ENCODE measurements at regions not wholly inside any gene's neighbourhood (a gene's known extent, or its start where the extent isn't known, plus 50 kb on each side); places are given as distances from the start of the nearest gene placed in this dataset.

DNA sequence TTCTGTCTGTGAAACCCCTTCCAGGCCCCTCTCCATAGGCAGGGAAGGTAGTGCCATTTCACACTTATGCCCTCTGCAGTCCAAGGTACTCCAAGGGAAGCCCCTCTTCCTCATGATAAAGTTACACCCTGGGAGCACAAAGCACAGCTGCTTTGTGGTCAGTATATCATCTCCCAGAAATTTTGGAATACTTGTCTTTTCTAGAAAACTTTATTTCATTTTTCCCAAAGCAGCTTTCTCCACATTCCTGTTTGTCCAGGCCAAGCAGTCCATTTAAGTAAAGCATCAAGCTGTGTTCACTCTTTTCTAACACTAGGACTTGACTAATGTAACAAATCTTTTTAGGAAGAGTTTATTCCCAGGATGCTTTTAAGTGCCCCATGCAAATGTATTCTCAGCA is 371.8 kb upstream of the RGMB start:
- intact Hi-C loops (cut with micrococcal nuclease; ENCODE audit: unreplicated experiment), result no loop called here
- Histone ChIP-seq H3K4me3 (ENCODE audit: low read depth, low read length, poor library complexity, severe bottlenecking) (no peak overlapping the region), H3K36me3 (ENCODE audit: insufficient read depth, low read length, poor library complexity, severe bottlenecking) (no peaks in the 10 kb centered on the region), H3K4me1 (ENCODE audit: insufficient read depth, low read length, poor library complexity, severe bottlenecking) (no peaks in the 10 kb centered on the region), H3K27me3 (replicated peaks; ENCODE audit: insufficient read depth, low read depth, low read length, poor library complexity) (no peaks in the 10 kb centered on the region), H3K27ac (ENCODE audit: low read depth, low read length, poor library complexity, severe bottlenecking) (no peak overlapping the region), H3K9me3 (ENCODE audit: low read depth, low read length, poor library complexity, severe bottlenecking) (no peaks in the 10 kb centered on the region)
- BruUV-seq (replicated peaks), result no TSS peak
- CTCF ChIA-PET, result no interaction called here
- no peak for DNase-seq (ENCODE audit: low spot score)
- TF ChIP-seq, protein P1, sequence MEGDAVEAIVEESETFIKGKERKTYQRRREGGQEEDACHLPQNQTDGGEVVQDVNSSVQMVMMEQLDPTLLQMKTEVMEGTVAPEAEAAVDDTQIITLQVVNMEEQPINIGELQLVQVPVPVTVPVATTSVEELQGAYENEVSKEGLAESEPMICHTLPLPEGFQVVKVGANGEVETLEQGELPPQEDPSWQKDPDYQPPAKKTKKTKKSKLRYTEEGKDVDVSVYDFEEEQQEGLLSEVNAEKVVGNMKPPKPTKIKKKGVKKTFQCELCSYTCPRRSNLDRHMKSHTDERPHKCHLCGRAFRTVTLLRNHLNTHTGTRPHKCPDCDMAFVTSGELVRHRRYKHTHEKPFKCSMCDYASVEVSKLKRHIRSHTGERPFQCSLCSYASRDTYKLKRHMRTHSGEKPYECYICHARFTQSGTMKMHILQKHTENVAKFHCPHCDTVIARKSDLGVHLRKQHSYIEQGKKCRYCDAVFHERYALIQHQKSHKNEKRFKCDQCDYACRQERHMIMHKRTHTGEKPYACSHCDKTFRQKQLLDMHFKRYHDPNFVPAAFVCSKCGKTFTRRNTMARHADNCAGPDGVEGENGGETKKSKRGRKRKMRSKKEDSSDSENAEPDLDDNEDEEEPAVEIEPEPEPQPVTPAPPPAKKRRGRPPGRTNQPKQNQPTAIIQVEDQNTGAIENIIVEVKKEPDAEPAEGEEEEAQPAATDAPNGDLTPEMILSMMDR (conservative IDR thresholded peaks at IDR 0.05; ENCODE audit: low read depth, low read length), result no peak
- no peak for TF ChIP-seq EZH2 (IDR thresholded peaks at IDR 0.05; ENCODE audit: borderline replicate concordance, low read depth, low read length, poor library complexity, severe bottlenecking)
- POLR2A ChIA-PET (ENCODE audit: low non-redundant PET), result no interaction called here

DNA sequence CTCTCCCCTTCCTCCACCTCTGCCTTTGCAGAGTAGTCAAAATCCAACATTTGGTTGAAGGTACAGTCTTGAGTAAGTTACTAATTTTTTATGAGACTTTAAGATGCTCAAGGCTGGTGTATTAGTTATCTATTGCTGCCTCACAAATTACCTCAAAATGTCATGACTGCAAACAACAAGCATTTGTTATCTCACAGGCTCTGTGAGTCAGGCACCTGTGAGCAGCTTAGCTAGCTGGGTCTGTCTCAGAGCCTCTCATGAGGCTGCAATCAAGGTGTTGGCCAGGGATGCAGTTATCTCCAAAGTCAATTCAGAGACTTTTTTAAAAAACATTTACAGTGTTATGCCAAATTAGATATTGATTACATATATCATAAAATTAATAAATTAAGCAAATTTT is 371.3 kb upstream of the RGMB start:
- Histone ChIP-seq H3K9me3 (ENCODE audit: low read depth, low read length, poor library complexity, severe bottlenecking) (no peaks in the 10 kb centered on the region), H3K36me3 (ENCODE audit: insufficient read depth, low read length, poor library complexity, severe bottlenecking) (no peaks in the 10 kb centered on the region), H3K4me1 (ENCODE audit: insufficient read depth, low read length, poor library complexity, severe bottlenecking) (no peaks in the 10 kb centered on the region), H3K4me3 (ENCODE audit: low read depth, low read length, poor library complexity, severe bottlenecking) (no peak overlapping the region), H3K27ac (ENCODE audit: low read depth, low read length, poor library complexity, severe bottlenecking) (no peak overlapping the region), H3K27me3 (replicated peaks; ENCODE audit: insufficient read depth, low read depth, low read length, poor library complexity) (no peaks in the 10 kb centered on the region)
- intact Hi-C loops (cut with micrococcal nuclease; ENCODE audit: unreplicated experiment), result no loop called here
- DNase-seq (ENCODE audit: low spot score), result no peak
- POLR2A ChIA-PET (ENCODE audit: low non-redundant PET), result no interaction called here
- CTCF ChIA-PET, result no interaction called here
- BruUV-seq (replicated peaks), result no TSS peak
- no peak for TF ChIP-seq EZH2 (IDR thresholded peaks at IDR 0.05; ENCODE audit: borderline replicate concordance, low read depth, low read length, poor library complexity, severe bottlenecking)
- TF ChIP-seq, protein P1 (conservative IDR thresholded peaks at IDR 0.05; ENCODE audit: low read depth, low read length), result no peak

DNA sequence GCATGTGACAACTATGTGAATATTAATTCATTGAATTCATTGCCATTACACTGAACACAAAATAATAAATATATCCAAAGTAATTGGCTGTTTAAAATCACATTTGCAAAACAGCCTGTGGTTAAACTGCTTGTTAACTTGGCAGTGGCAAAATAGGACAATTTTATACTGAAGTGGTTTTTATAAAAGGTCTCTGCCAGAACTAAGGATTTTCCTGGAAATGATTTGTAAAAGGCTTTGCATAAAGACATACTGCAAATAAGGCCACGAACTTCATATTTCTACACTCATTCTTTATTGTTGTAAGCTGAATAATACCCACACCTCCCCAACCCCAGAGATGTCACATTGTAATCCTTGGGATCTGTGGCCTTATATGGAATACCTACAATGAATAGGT is 370.3 kb upstream of the RGMB start:
- no peak for DNase-seq (ENCODE audit: low spot score)
- no peak overlapping the region for H3K27ac ChIP-seq (ENCODE audit: low read depth, low read length, poor library complexity, severe bottlenecking)
- CTCF ChIA-PET, result no interaction called here
- H3K4me1 ChIP-seq (ENCODE audit: insufficient read depth, low read length, poor library complexity, severe bottlenecking), result no peaks in the 10 kb centered on the region
- H3K4me3 ChIP-seq (ENCODE audit: low read depth, low read length, poor library complexity, severe bottlenecking), result no peak overlapping the region
- TF ChIP-seq, protein P1 (conservative IDR thresholded peaks at IDR 0.05; ENCODE audit: low read depth, low read length), result no peak
- no peak for TF ChIP-seq EZH2 (IDR thresholded peaks at IDR 0.05; ENCODE audit: borderline replicate concordance, low read depth, low read length, poor library complexity, severe bottlenecking)
- no peaks in the 10 kb centered on the region for H3K9me3 ChIP-seq (ENCODE audit: low read depth, low read length, poor library complexity, severe bottlenecking)
- BruUV-seq (replicated peaks), result no TSS peak
- intact Hi-C loops (cut with micrococcal nuclease; ENCODE audit: unreplicated experiment), result no loop called here
- no peaks in the 10 kb centered on the region for H3K27me3 ChIP-seq (replicated peaks; ENCODE audit: insufficient read depth, low read depth, low read length, poor library complexity)
- POLR2A ChIA-PET (ENCODE audit: low non-redundant PET), result no interaction called here
- no peaks in the 10 kb centered on the region for H3K36me3 ChIP-seq (ENCODE audit: insufficient read depth, low read length, poor library complexity, severe bottlenecking)
